ENCODE measurements at regions not wholly inside any gene's neighbourhood (a gene's known extent, or its start where the extent isn't known, plus 50 kb on each side); places are given as distances from the start of the nearest gene placed in this dataset.
A peak's percentile ranks its signal among the peaks of the same experiment; 100 is the strongest.
"Not testable (repeated sequence)": the region's sequence is repeated elsewhere in the genome, so short reads cannot be mapped to it uniquely, and the experiment has no call there.

- ATAC-seq (ENCODE audit: low FRiP score in 2 of 2) (no peak), DNase-seq (no peak)
- Histone ChIP-seq H3K4me1 (no peaks in the 10 kb centered on the region), H3K4me3 (no peak overlapping the region), H3K9me3 (no peaks in the 10 kb centered on the region), H3K27ac (no peak overlapping the region), H3K27me3 (no peaks in the 10 kb centered on the region), H3K36me3 (no peaks in the 10 kb centered on the region)
- TF ChIP-seq CTCF (IDR thresholded peaks at IDR 0.05) = no peak
- no peak for TF ChIP-seq POLR2A (IDR thresholded peaks at IDR 0.05)
- TF ChIP-seq EP300 (IDR thresholded peaks at IDR 0.05) = no peak
- WGBS, 2 donors = 45 to 46% methylated on average over 4 of the region's 4 CpGs
These were observed 299.9 kb downstream of the PPP4R3C start for GRCh38 chrX:27163236-27163635.

- Histone ChIP-seq H3K4me1 (no peaks in the 10 kb centered on the region), H3K27me3 (no peaks in the 10 kb centered on the region), H3K9me3 (no peaks in the 10 kb centered on the region), H3K27ac (no peak overlapping the region), H3K4me3 (no peak overlapping the region), H3K36me3 (no peaks in the 10 kb centered on the region)
- ATAC-seq (ENCODE audit: low FRiP score in 2 of 2) (no peak), DNase-seq (no peak)
- WGBS, 2 donors = 30 to 61% methylated on average over 1 of the region's 1 CpG
- TF ChIP-seq POLR2AphosphoS5 (IDR thresholded peaks at IDR 0.05) (no peak), POLR2A (IDR thresholded peaks at IDR 0.05) (no peak), CTCF (IDR thresholded peaks at IDR 0.05) (no peak), EP300 (IDR thresholded peaks at IDR 0.05) (no peak)
These were observed 300.6 kb downstream of the PPP4R3C start for GRCh38 chrX:27162496-27162895.

GRCh38 chrX:27156921-27157320 is 306.2 kb downstream of the PPP4R3C start:
- H3K4me3 ChIP-seq; H3K36me3 ChIP-seq; H3K9me3 ChIP-seq; H3K27ac ChIP-seq; ATAC-seq (ENCODE audit: low FRiP score in 2 of 2); H3K27me3 ChIP-seq; H3K4me1 ChIP-seq: not testable (repeated sequence)
- WGBS, 2 donors = 84% methylated on average over 8 of the region's 21 CpGs; no CpG with 5 or more reads in 1 of the 2 donors
- DNase-seq = peak in 1 of 2 donors; percentile 53

DNA sequence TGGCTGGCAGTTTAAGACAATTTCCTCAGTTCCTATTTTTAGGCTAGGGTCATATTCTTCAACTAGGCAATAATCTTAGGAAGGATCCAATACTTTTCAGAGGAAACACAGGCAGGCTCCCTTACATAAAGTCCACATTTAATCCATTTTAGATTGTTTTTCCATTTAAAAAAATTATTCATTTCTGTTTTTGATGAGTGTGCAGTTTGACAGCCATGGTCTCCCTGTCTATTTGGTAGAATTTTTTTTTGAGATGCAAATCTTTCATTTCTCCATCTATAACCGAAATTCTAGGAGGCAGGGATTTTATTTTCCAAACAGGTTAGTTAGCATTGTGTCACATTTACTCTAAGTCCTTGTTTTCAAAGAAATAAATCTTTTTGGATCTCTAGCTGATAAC is 326.8 kb downstream of the PPP4R3C start:
- no peak for TF ChIP-seq CTCF (IDR thresholded peaks at IDR 0.05)
- TF ChIP-seq POLR2A (IDR thresholded peaks at IDR 0.05) = no peak
- TF ChIP-seq POLR2AphosphoS5 (IDR thresholded peaks at IDR 0.05) = no peak
- TF ChIP-seq EP300 (IDR thresholded peaks at IDR 0.05) = no peak
- no peak overlapping the region for H3K4me3 ChIP-seq
- no peak overlapping the region for H3K27ac ChIP-seq
- no peak for ATAC-seq (ENCODE audit: low FRiP score in 2 of 2)
- H3K9me3 ChIP-seq = no peaks in the 10 kb centered on the region
- no peak for DNase-seq
- no peaks in the 10 kb centered on the region for H3K27me3 ChIP-seq
- H3K4me1 ChIP-seq = no peaks in the 10 kb centered on the region
- 25 to 88% methylated on average over 1 of the region's 1 CpG for WGBS, 2 donors
- no peaks in the 10 kb centered on the region for H3K36me3 ChIP-seq

- Histone ChIP-seq H3K27ac (no peak overlapping the region), H3K27me3 (no peaks in the 10 kb centered on the region), H3K36me3 (no peaks in the 10 kb centered on the region), H3K4me3 (no peak overlapping the region), H3K9me3 (no peaks in the 10 kb centered on the region), H3K4me1 (no peaks in the 10 kb centered on the region)
- DNase-seq = no peak
- no peak for ATAC-seq (ENCODE audit: low FRiP score in 2 of 2)
- 51 to 57% methylated on average over 1 of the region's 1 CpG for WGBS, 2 donors
- no peak for TF ChIP-seq POLR2AphosphoS5 (IDR thresholded peaks at IDR 0.05)
- no peak for TF ChIP-seq CTCF (IDR thresholded peaks at IDR 0.05)
- no peak for TF ChIP-seq POLR2A (IDR thresholded peaks at IDR 0.05)
- TF ChIP-seq EP300 (IDR thresholded peaks at IDR 0.05) = no peak
These were observed 330.3 kb downstream of the PPP4R3C start for GRCh38 chrX:27132862-27133261.

GRCh38 chrX:27087176-27087575 is 376.0 kb downstream of the PPP4R3C start:
- H3K4me1 ChIP-seq; ATAC-seq (ENCODE audit: low FRiP score in 2 of 2): not testable (repeated sequence)
- 85 to 96% methylated on average over 7 to 11 of the region's 11 CpGs for WGBS, 2 donors

More at GRCh38 chrX:27087176-27087575, 376.0 kb downstream of the PPP4R3C start:
- H3K4me3 ChIP-seq, H3K27ac ChIP-seq, H3K9me3 ChIP-seq, DNase-seq, H3K27me3 ChIP-seq, H3K36me3 ChIP-seq: not testable (repeated sequence)
